Astrocyte of the spinal cord (primary cell): ENCODE measurements at regions not wholly inside any gene's neighbourhood (a gene's known extent, or its start where the extent isn't known, plus 50 kb on each side); places are given as distances from the start of the nearest gene placed in this dataset.

Experiments used
- DNase-seq: peaks from one replicate; pipeline ENCODE4 v3.0.0; 2011; ENCODE audit warnings: low read depth, low spot score
- H3K4me3 ChIP-seq: 2 replicates; pipeline ENCODE4 v1.5.1; 2011; ENCODE audit warnings: low read depth, mild to moderate bottlenecking, low read length, moderate library complexity
- CTCF ChIP-seq: IDR thresholded peaks from 2 replicates; pipeline ENCODE4 v1.5.1; 2012; ENCODE audit warnings: low read depth, mild to moderate bottlenecking, low read length, inconsistent platforms
- in situ Hi-C: cut with HindIII; loops from 2 replicates; pipeline ENCODE4 v1.10.0; 2017; ENCODE audit warnings: low sequenced_read_pairs

- TF ChIP-seq CTCF, result no peak
- no peak overlapping the region for H3K4me3 ChIP-seq
- in situ Hi-C loops, result no loop called here
- no peak for DNase-seq
These were observed 1860.3 kb downstream of the TP53TG3F start for GRCh38 chr16:35319536-35320192.

- no peak overlapping the region for H3K4me3 ChIP-seq
- no peak for TF ChIP-seq CTCF
- in situ Hi-C loops, result no loop called here
- DNase-seq, result no peak
These were observed 1866.5 kb downstream of the TP53TG3F start for GRCh38 chr16:35325936-35326335.

- in situ Hi-C loops, result no loop called here
- H3K4me3 ChIP-seq, result no peak overlapping the region
- TF ChIP-seq CTCF, result no peak
- DNase-seq, result no peak
These were observed 1879.9 kb downstream of the TP53TG3F start for GRCh38 chr16:35339337-35339736.

GRCh38 chr16:35342012-35342411 lies 1882.6 kb downstream of the TP53TG3F start:
- H3K4me3 ChIP-seq, result no peak overlapping the region
- in situ Hi-C loops, result no loop called here
- DNase-seq, result no peak
- no peak for TF ChIP-seq CTCF

- no peak overlapping the region for H3K4me3 ChIP-seq
- no peak for DNase-seq
- no peak for TF ChIP-seq CTCF
- in situ Hi-C loops, result no loop called here
These were observed 1884.8 kb downstream of the TP53TG3F start for GRCh38 chr16:35344012-35344762.

- H3K4me3 ChIP-seq, result no peak overlapping the region
- in situ Hi-C loops, result no loop called here
- DNase-seq, result no peak
- TF ChIP-seq CTCF, result no peak
These were observed 1893.0 kb downstream of the TP53TG3F start for GRCh38 chr16:35352431-35352830.
